PC-3 (cell line): ENCODE measurements at regions not wholly inside any gene's neighbourhood (a gene's known extent, or its start where the extent isn't known, plus 50 kb on each side); places are given as distances from the start of the nearest gene placed in this dataset.

Experiments
- ATAC-seq: fragments of 200-7000 bp; cut with Tn5 transposase; 2 replicates; pipeline ENCODE4 v1.9.1; 2020; ENCODE audit warnings: mild to moderate bottlenecking, moderate library complexity
- BruUV-seq: library from RNA; stranded (reverse); fragments of 400-500 nt; replicated peaks from 2 replicates; lab custom pipeline; 2021; lab: Mats Ljungman, UMichigan
- CTCF ChIA-PET: fragments of 300-600 bp; sonication (Branson Sonifier 250); formaldehyde crosslinking; loops from one replicate; lab custom pipeline; 2022; ENCODE audit warnings: antibody characterized with exemption; lab: Charles Lee
- POLR2A ChIA-PET: fragments of 300-600 bp; sonication (Branson Sonifier 250); formaldehyde crosslinking; loops from one replicate; lab custom pipeline; 2022; ENCODE audit warnings: antibody characterized with exemption; ENCODE audit not compliant: unreplicated experiment; lab: Charles Lee
- DNase-seq: peaks from one replicate; pipeline ENCODE4 v3.0.0-alpha.2; 2015
- H2AFZ ChIP-seq: fragments of 300-600 bp; sonication (generic); 2 replicates; pipeline ENCODE4 v1.6.0; 2016; ENCODE audit warnings: antibody characterized with exemption, low read length
- H3F3A ChIP-seq: fragments of 300-600 bp; sonication (generic); one replicate; pipeline ENCODE4 v1.6.0; 2017; ENCODE audit warnings: antibody characterized with exemption, low read length, control low read depth, mild to moderate bottlenecking; ENCODE audit not compliant: unreplicated experiment
- H3K27ac ChIP-seq: fragments of 300-600 bp; sonication (generic); 2 replicates; pipeline ENCODE4 v1.5.1; 2016; ENCODE audit warnings: mild to moderate bottlenecking, low read length
- H3K27me3 ChIP-seq: fragments of 300-600 bp; sonication (generic); 2 replicates; pipeline ENCODE4 v1.6.1; 2016; ENCODE audit warnings: low read length, mixed read lengths
- H3K36me3 ChIP-seq: fragments of 300-600 bp; sonication (generic); 2 replicates; pipeline ENCODE4 v1.6.1; 2016; ENCODE audit warnings: low read depth, mixed run types, low read length, mixed read lengths
- H3K4me1 ChIP-seq: fragments of 300-600 bp; sonication (generic); 2 replicates; pipeline ENCODE4 v1.5.1; 2016; ENCODE audit warnings: low read length; ENCODE audit not compliant: insufficient read depth
- H3K4me2 ChIP-seq: fragments of 300-600 bp; sonication (generic); 2 replicates; pipeline ENCODE4 v1.6.0; 2016; ENCODE audit warnings: low read length
- H3K4me3 ChIP-seq: fragments of 300-600 bp; sonication (generic); 2 replicates; pipeline ENCODE4 v1.5.1; 2016; ENCODE audit warnings: mild to moderate bottlenecking, low read length, mixed read lengths
- H3K79me2 ChIP-seq: fragments of 300-600 bp; sonication (generic); 2 replicates; pipeline ENCODE4 v1.6.1; 2017; ENCODE audit warnings: low read length, mixed read lengths
- H3K9ac ChIP-seq: fragments of 300-600 bp; sonication (generic); 2 replicates; pipeline ENCODE4 v1.6.0; 2016; ENCODE audit warnings: mild to moderate bottlenecking, low read length
- H3K9me2 ChIP-seq: fragments of 300-600 bp; sonication (generic); replicated peaks from 2 replicates; pipeline ENCODE4 v1.6.1; 2016; ENCODE audit warnings: mixed run types, low read length, mixed read lengths
- H3K9me3 ChIP-seq: fragments of 300-600 bp; sonication (generic); 2 replicates; pipeline ENCODE4 v1.6.1; 2016; ENCODE audit warnings: low read length, mixed read lengths
- H4K20me1 ChIP-seq: fragments of 300-600 bp; sonication (generic); 2 replicates; pipeline ENCODE4 v1.6.1; 2016; ENCODE audit warnings: low read length, mixed read lengths
- CTCF ChIP-seq: fragments of 300-600 bp; sonication (generic); conservative IDR thresholded peaks from 2 replicates; pipeline ENCODE4 v1.5.1; 2017; ENCODE audit warnings: antibody characterized with exemption, low read depth, mild to moderate bottlenecking, low read length
- EZH2 ChIP-seq: fragments of 300-600 bp; sonication (generic); IDR thresholded peaks from one replicate; pipeline ENCODE4 v1.6.1; 2017; ENCODE audit warnings: antibody characterized with exemption, mild to moderate bottlenecking, low read length; ENCODE audit not compliant: unreplicated experiment
- EZH2phosphoT487 ChIP-seq: fragments of 300-600 bp; sonication (generic); IDR thresholded peaks from 2 replicates; pipeline ENCODE4 v1.6.1; 2018; ENCODE audit warnings: mild to moderate bottlenecking, antibody characterized with exemption, low read length, borderline replicate concordance
- intact Hi-C: fragments of 100-400 bp; cut with micrococcal nuclease; formaldehyde crosslinking; loops from 2 replicates; pipeline ENCODE4 v1.9.0; 2023

DNA sequence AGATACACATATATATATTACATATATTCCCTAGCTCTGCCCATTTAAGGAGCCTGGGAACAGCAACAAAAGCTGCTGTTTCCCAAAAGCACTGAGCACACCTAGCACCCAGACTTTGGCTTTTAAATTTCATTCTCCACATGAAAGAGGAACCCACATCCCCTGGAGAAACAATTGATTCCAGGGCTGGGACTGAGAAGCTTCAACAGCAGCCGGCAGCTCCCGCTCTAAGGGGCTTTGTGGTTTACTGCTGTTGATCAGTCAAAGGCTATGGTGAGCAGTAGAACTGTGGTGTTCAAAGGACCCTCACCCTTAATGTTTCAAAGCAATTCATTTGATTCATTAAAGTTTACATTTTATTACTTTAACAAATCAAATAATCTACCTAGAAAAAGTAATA lies 83.3 kb upstream of the SLC66A3 start:
- H3K27ac ChIP-seq, result no peak overlapping the region
- H3F3A ChIP-seq, result no peaks in the 10 kb centered on the region
- H3K9ac ChIP-seq, result no peak overlapping the region
- intact Hi-C loops, result no loop called here
- no TSS peak for BruUV-seq
- ATAC-seq (no peak), DNase-seq (no peak)
- no peaks in the 10 kb centered on the region for H3K9me2 ChIP-seq
- H3K27me3 ChIP-seq, result no peaks in the 10 kb centered on the region
- ChIA-PET POLR2A (no interaction called here), CTCF (no interaction called here)
- no peak overlapping the region for H2AFZ ChIP-seq
- no peak overlapping the region for H3K4me2 ChIP-seq
- H3K4me3 ChIP-seq, result no peak overlapping the region
- no peaks in the 10 kb centered on the region for H3K36me3 ChIP-seq
- no peaks in the 10 kb centered on the region for H4K20me1 ChIP-seq
- peaks cover 16% of the 10 kb centered on the region for H3K4me1 ChIP-seq
- no peaks in the 10 kb centered on the region for H3K9me3 ChIP-seq
- TF ChIP-seq CTCF (no peak), EZH2 (no peak), EZH2phosphoT487 (no peak)
- H3K79me2 ChIP-seq, result no peaks in the 10 kb centered on the region

GRCh38 chr2:11072550-11072949 lies 82.7 kb upstream of the SLC66A3 start:
- POLR2A ChIA-PET, result no interaction called here
- H2AFZ ChIP-seq, result peak overlapping the region; percentile 57; the same call in 1 of the 2 replicates
- no peak for ATAC-seq
- peaks cover 16% of the 10 kb centered on the region for H3K4me1 ChIP-seq
- no peaks in the 10 kb centered on the region for H3K79me2 ChIP-seq
- no peaks in the 10 kb centered on the region for H3K9me2 ChIP-seq
- no peak overlapping the region for H3K4me3 ChIP-seq
- no TSS peak for BruUV-seq
- H3K9ac ChIP-seq, result no peak overlapping the region
- no peaks in the 10 kb centered on the region for H3K9me3 ChIP-seq
- no peaks in the 10 kb centered on the region for H3F3A ChIP-seq
- 0 out of 2 replicates have a peak overlapping the region, but pooled peaks have one; percentile 5 for H3K4me2 ChIP-seq
- H3K27me3 ChIP-seq, result no peaks in the 10 kb centered on the region
- intact Hi-C loops, result no loop called here
- no peaks in the 10 kb centered on the region for H3K36me3 ChIP-seq
- TF ChIP-seq CTCF, result no peak
- TF ChIP-seq EZH2, result no peak
- TF ChIP-seq EZH2phosphoT487, result no peak
- DNase-seq, result no peak
- no peak overlapping the region for H3K27ac ChIP-seq
- no peaks in the 10 kb centered on the region for H4K20me1 ChIP-seq
- CTCF ChIA-PET, result no interaction called here

DNA sequence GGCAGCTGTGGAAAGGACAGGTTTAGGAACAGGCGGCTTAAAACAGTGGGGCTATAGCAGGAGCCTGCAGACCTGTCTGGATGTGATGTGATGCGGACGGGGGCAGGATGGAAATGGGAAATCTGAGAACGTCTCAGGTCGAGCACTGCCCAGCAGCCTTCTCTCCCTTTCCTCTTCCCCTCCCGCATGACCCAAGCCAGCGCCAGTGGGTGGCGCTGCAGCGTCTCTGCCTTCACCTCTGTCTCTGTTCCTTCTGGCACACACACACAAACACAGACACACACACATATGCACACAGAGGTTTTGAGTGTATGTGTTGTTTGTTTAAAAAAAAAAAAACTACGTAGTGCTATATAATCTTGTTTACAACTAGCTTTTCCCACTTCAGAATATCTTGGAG lies 82.0 kb upstream of the SLC66A3 start:
- Histone ChIP-seq H2AFZ (peak overlapping the region; percentile 57; the same call in 1 of the 2 replicates), H3F3A (no peaks in the 10 kb centered on the region), H3K36me3 (no peaks in the 10 kb centered on the region), H3K27ac (no peak overlapping the region), H4K20me1 (no peaks in the 10 kb centered on the region), H3K4me3 (no peak overlapping the region), H3K79me2 (no peaks in the 10 kb centered on the region), H3K4me2 (no peak overlapping the region), H3K4me1 (peaks cover 20% of the 10 kb centered on the region), H3K27me3 (no peaks in the 10 kb centered on the region), H3K9me2 (no peaks in the 10 kb centered on the region), H3K9me3 (no peaks in the 10 kb centered on the region), H3K9ac (no peak overlapping the region)
- POLR2A ChIA-PET, result no interaction called here
- TF ChIP-seq CTCF (peak; percentile 60), EZH2 (no peak)
- ATAC-seq, result peak; percentile 27; the same call in 1 of the 2 replicates
- intact Hi-C loops, result no loop called here
- CTCF ChIA-PET, result no interaction called here
- no TSS peak for BruUV-seq
- peak; percentile 46 for DNase-seq
